Gastroesophageal sphincter (tissue), 3 donors: ENCODE measurements at regions not wholly inside any gene's neighbourhood (a gene's known extent, or its start where the extent isn't known, plus 50 kb on each side); places are given as distances from the start of the nearest gene placed in this dataset.

Experiments
- CTCF ChIP-seq, 4 experiments: fragments of 200-600 bp in 2 of 4; fragments of 450-650 bp in 2 of 4; sonication (generic) in 1 of 4; IDR thresholded peaks; one replicate each; pipeline ENCODE4 v1.5.1; 2017 to 2019; ENCODE audit warnings: antibody characterized with exemption in 4 of 4, mild to moderate bottlenecking in 2 of 4, moderate library complexity in 2 of 4
- EP300 ChIP-seq: sonication (generic); formaldehyde crosslinking; IDR thresholded peaks from one replicate; pipeline ENCODE4 v1.6.1; 2017; ENCODE audit warnings: antibody characterized with exemption, mild to moderate bottlenecking

GRCh38 chr16:51867386-51868065 is 679.4 kb downstream of the TOX3 start:
- no peak for TF ChIP-seq CTCF (IDR thresholded peaks at IDR 0.05)
- TF ChIP-seq EP300, result no peak
